ENCODE measurements at regions not wholly inside any gene's neighbourhood (a gene's known extent, or its start where the extent isn't known, plus 50 kb on each side); places are given as distances from the start of the nearest gene placed in this dataset.

DNA sequence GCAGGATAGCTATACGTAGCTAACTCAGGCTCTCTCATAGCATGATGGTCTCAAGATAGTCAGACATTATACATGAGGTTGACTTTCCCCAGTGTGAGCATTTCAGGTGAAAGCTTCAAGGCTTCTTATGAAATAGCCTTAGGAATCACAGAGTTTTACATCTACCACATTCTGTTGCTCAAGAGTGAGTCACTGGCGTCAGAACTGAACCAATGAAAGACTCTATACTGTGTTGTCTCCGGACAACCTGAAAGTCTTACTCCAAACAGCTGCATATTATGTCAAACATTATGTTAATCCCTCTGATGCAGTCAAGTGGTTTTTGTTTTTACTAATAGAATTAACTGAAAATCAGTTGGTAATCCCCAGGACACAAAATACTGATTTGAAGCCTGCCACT, 79.8 kb upstream of the TRDN start:
- TF ChIP-seq, protein P1, sequence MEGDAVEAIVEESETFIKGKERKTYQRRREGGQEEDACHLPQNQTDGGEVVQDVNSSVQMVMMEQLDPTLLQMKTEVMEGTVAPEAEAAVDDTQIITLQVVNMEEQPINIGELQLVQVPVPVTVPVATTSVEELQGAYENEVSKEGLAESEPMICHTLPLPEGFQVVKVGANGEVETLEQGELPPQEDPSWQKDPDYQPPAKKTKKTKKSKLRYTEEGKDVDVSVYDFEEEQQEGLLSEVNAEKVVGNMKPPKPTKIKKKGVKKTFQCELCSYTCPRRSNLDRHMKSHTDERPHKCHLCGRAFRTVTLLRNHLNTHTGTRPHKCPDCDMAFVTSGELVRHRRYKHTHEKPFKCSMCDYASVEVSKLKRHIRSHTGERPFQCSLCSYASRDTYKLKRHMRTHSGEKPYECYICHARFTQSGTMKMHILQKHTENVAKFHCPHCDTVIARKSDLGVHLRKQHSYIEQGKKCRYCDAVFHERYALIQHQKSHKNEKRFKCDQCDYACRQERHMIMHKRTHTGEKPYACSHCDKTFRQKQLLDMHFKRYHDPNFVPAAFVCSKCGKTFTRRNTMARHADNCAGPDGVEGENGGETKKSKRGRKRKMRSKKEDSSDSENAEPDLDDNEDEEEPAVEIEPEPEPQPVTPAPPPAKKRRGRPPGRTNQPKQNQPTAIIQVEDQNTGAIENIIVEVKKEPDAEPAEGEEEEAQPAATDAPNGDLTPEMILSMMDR (IDR thresholded peaks at IDR 0.05): no peak
- no peak for TF ChIP-seq POLR2A (IDR thresholded peaks at IDR 0.05)
